Upper lobe of left lung (tissue), 4 donors: ENCODE measurements at regions not wholly inside any gene's neighbourhood (a gene's known extent, or its start where the extent isn't known, plus 50 kb on each side); places are given as distances from the start of the nearest gene placed in this dataset.

ENCODE experiments used
- POLR2AphosphoS5 ChIP-seq, 2 donors: sonication (generic); formaldehyde crosslinking; IDR thresholded peaks; one replicate each; pipeline ENCODE4 v1.5.1; 2017; ENCODE audit warnings: antibody characterized with exemption in 2 of 2
- TF ChIP-seq, protein P1 (sequence below), 6 experiments: fragments of 450-650 bp in 4 of 6; fragments of 200-600 bp in 2 of 6; sonication (generic) in 2 of 6; IDR thresholded peaks; one replicate each; pipeline ENCODE4 v1.5.1; 2016 to 2019; ENCODE audit warnings: antibody characterized with exemption in 6 of 6

- TF ChIP-seq POLR2AphosphoS5 (IDR thresholded peaks at IDR 0.05): no peak
- TF ChIP-seq, protein P1, sequence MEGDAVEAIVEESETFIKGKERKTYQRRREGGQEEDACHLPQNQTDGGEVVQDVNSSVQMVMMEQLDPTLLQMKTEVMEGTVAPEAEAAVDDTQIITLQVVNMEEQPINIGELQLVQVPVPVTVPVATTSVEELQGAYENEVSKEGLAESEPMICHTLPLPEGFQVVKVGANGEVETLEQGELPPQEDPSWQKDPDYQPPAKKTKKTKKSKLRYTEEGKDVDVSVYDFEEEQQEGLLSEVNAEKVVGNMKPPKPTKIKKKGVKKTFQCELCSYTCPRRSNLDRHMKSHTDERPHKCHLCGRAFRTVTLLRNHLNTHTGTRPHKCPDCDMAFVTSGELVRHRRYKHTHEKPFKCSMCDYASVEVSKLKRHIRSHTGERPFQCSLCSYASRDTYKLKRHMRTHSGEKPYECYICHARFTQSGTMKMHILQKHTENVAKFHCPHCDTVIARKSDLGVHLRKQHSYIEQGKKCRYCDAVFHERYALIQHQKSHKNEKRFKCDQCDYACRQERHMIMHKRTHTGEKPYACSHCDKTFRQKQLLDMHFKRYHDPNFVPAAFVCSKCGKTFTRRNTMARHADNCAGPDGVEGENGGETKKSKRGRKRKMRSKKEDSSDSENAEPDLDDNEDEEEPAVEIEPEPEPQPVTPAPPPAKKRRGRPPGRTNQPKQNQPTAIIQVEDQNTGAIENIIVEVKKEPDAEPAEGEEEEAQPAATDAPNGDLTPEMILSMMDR (IDR thresholded peaks at IDR 0.05): no peak
These were observed 53.5 kb downstream of the TEX51 start for GRCh38 chr2:126952216-126952615.
